ENCODE measurements at regions not wholly inside any gene's neighbourhood (a gene's known extent, or its start where the extent isn't known, plus 50 kb on each side); places are given as distances from the start of the nearest gene placed in this dataset.
"Not testable (repeated sequence)": the region's sequence is repeated elsewhere in the genome, so short reads cannot be mapped to it uniquely, and the experiment has no call there.

DNA sequence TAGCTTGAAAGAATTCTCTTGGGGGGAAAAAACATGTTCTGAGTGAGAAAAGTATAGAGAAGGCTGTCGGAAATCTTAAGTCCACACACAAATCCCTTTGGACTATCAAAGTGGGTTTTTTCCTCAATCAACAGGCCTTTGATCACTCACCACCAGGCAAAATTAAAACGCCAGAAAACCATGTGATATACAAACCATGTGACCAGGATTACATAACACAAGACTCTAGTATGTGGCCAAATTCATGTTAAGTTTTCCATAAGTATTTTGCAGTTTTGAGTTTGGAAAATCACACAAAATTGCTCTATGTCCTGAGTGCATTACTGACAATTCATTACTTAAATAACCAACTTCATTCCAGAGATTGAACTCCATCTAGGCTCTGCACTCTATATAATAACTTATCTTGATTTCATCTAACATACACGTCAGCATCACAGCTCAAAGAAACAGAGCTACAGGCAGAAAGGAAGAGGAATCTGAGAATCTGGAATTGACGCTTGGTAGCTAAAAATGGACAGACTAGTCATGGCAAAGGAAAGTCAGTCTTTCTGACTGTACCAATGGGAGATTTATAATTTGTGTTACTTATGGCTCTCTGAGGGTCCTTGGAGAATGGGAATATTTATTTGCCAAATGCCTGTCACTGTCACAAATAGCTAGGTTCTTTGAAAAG, 383.5 kb downstream of the SFMBT2 start:
- DNase-seq (ENCODE audit: low spot score): no peak

DNA sequence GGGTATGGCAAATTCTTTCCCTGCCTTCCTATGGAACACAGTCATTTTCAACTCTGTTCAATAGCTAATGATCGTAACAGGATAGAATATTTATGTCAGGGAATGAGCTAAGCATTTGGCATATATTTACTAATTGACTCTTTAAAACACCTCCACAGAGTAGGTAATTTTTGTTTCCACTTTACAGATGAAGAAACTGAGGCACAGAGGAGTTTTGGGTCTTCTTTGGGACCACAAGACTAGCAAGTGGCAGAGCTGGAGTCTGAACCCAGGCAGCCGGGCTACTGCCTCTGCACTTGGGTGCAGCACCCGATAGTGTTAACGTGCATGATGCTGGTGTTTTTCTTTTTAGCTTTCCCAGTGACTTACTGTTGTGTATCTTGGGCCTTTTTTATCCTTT, 384.0 kb downstream of the SFMBT2 start:
- DNase-seq (ENCODE audit: low spot score): no peak

DNA sequence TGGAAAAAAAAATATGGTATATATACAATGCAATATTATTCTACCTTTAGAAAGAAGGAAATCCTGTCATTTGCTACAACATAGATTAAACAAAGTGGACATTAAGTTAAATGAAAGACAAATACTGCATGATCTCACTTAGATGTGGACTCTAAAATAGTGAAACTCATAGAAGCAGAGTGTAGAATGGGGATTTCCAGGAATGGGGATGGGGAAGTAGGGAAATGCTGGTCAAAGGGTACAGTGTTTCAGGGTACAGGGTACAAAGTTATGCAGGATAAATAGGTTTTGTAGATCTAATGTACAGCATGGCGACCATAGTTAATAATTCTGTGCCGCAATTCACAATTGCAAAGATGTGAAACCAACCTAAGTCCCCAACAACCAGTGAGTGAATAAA, 385.5 kb downstream of the SFMBT2 start:
- no peak for DNase-seq (ENCODE audit: low spot score)

DNA sequence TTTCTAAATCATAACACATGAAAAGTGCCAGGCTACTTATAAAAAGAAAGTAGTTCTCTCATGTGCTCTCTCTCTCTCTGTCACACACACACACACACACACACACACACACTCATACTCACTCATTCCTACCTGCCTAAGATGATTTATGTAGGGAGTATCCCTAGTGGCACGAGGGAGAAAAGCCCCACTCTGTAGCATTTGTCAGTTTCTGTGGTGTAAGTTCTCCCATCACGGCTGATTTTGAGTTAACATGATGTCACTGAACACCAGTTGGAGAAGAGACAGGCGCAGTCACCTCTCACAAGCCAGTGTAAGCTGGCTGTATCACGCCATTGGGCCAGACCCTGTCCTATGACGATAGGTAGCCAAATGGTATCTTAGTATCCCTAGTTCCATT, 395.4 kb downstream of the SFMBT2 start:
- DNase-seq (ENCODE audit: low spot score): no peak

DNA sequence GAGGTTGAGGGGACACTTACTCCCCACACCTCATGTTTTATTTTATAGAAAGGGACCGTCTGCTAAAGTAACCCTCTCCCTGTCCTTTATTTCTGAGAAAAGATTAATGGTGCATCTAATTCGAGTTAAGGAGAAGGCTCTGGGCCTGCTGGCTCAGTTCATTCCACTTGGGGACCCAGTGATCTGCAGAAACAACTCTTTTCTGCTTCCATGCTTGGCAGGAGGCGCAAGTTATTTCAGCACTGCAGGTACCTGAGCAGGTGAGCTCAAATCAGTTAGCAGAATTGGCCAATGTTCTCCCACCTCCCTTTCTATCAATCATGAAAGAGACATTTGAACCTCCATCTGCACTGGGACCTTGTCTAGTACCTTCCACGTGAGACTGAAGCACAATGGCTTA, 396.1 kb downstream of the SFMBT2 start:
- no peak for DNase-seq (ENCODE audit: low spot score)

DNA sequence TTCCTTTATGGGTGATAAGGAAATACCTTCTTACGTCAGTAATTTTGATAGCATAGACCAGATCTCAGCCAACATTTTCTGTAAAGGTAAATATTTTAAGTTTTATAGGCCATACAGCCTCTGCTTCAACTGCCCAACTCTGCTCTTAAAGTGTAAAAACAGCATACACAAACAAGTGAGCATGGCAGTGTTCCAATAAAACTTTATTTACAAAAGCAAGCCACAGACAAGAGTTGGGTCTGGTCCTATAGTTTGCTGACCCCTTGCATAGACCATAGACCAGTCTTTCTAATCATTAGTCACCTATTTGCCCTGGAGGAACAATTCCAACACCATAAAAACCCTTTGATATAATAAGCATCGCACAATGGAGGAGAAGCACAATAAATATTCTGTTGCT, 398.8 kb downstream of the SFMBT2 start:
- DNase-seq (ENCODE audit: low spot score): no peak

DNA sequence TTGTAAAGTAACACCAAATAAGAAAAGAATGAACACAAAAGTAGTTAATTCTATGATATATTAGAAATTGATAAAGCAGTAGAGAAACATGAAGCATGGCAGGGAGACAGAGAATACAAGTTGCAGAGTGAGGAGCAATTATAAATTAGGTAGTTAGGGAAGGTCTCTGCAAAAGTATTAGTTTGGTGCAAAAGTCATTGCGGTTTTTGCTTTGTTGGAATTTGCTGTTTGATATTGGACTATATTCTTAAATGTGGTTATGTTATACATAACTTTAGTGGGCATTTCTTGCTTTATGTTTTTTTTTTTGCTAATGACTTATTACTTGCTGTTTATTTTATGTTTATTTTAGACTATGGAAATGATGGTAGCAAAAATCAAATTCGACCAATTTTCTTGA, 402.2 kb downstream of the SFMBT2 start:
- DNase-seq (ENCODE audit: low spot score): no peak

DNA sequence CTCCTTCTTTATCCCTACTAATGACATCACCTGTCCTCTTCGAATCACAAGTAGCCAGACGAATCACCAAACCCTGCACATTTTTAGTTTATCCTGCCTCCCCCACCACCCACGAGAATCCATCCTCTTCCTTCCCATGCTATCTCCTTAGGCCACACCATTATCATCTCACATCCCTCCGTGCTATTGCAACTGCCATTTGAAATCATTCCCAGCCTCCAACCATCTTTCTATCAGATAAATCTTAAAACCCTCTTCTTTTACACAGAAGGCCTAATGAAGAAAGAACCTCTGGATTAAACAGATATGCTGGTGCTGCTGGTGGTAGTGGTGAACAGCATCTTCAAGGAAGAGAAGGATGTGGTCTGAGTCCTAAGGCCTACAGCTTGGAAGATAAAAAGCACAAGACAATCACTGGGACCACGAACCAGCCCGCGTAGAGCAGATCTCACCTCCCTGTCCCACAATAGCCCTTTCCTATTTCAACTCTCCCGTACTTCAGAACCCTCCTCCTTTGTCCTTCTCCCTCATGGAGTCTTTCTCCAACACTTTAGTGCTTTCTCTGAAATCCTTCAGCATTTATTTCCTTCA, 403.1 kb downstream of the SFMBT2 start:
- no peak for DNase-seq (ENCODE audit: low spot score)

DNA sequence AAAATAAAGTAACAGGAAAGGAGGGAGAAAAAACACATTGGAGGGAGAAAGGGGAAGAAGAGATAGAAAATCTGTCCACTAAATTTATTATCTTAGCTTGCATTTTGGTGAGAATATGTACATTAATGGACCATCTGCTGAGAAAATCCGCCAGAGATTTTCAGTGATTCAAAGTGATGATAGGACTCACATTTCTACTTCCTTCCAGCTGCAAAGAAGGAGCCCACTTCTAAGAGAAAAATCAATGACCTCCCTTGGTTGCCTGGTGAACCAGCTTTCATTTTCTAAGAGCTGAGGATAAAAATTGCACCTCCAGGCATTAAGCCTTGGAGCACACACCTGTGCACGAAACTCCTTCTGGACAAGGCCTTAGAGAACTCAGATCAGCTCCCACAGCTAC, 404.3 kb downstream of the SFMBT2 start:
- DNase-seq (ENCODE audit: low spot score): no peak

DNA sequence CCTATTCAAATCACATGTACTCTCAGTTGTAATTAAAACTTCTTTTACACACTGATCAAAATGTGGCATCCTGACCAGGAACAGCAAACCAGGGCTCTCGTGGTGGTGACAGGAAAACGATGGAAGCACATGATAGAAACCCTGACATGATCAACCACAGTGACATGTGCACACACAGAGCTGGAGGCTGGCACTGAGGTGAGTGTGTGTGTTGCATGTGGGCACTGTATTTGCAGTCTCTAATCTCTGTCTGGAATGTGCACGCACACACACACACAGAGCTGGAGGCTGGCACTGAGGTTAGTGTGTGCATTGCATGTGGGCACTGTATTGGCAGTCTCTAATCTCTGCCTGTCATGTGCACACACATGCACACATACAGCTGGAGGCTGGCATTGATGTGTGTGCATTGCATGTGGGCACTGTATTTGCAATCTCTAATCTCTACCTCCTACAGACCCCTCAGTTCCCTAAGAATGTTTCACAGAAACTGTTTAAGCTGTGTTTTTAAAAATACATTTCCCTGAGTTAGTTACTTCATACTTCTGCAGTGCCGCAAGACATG, 406.9 kb downstream of the SFMBT2 start:
- no peak for DNase-seq (ENCODE audit: low spot score)

DNA sequence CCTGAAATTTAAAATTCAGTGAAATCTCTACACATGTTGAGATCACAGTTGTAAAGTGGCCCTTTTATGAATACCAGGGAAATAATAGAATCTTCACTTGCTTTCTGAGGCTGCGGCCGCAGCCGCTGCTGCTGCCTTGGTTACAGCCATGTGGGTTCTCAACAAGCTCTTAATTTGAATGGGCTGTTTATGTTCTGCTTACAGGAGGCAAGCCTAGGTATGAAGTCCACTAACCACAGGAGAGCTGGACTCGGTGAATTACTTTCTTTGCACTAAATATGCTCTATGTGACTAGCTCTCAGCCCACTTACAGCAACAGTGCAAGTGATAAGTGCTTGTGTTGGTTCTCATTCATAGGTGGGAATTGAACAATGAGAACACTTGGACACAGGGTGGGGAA, 410.8 kb downstream of the SFMBT2 start:
- no peak for DNase-seq (ENCODE audit: low spot score)

DNA sequence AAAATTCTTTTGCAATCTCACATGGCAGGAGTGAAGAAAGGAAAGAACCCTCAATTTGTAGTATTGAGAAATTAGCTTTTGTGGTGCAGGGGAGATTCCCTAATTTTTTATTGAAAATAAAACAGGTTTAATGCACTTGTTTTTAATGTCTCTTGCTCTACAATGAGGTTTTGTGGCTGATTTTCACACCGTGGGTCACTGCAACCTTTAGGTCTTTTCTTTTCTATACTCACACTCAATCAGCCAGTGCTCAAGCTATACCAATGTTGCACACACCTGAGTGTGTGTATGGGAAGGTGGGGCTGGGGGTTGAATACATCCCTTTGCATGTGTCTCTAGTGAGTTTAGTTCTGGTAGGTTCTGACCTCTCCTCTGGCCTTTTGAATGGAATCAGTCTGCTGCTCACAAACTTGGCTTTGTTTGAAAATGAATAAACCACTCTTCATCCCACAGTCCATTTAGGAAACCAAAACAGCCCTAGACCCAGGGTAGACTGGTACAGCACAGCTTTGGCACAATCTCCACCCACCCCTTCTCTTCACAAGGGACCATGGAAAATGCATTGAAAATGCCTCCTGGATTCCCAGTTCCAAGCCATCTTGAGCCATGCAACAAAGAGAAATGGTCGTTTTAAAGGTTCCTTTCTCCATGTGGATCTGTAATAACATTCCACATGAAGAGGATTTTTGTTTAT, 411.5 kb downstream of the SFMBT2 start:
- DNase-seq (ENCODE audit: low spot score): no peak

DNA sequence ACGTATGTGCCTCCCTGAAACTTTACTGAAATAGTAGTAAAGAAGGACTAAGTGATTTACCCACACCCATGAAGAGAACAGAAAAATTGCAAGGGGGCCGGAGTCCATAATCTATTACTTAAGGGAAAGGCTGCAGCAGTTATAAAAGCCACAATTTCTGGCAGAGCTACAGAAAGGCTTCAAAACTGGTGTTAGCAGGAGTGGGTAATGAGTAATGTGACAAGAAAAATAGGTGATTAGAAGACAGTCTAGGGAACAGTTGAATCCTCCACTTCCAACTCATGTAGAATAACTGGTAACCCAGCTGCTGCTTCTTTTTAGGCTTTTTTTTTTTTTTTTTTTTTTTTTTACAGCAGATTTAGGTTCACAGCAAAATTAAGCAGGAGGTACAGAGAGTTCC, 413.3 kb downstream of the SFMBT2 start:
- DNase-seq (ENCODE audit: low spot score): no peak

DNA sequence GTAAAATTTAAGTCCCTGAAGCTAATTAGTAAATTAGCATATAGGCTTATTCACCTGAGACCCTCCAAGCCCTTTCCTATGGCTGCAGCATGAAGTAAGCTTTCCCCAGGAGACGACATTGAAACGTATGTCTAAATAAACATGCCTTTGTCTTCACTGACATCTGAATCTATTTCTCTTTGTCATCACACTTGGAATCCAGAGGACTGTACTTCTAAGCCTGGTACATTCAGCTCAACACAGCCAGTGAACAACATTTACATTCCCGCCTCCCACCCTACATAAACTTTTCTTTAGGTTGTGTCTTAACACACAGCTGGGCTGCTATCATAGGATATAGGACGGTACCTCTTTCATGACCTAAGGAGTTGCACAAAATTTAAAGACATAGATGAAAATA, 414.4 kb downstream of the SFMBT2 start:
- DNase-seq (ENCODE audit: low spot score): no peak

DNA sequence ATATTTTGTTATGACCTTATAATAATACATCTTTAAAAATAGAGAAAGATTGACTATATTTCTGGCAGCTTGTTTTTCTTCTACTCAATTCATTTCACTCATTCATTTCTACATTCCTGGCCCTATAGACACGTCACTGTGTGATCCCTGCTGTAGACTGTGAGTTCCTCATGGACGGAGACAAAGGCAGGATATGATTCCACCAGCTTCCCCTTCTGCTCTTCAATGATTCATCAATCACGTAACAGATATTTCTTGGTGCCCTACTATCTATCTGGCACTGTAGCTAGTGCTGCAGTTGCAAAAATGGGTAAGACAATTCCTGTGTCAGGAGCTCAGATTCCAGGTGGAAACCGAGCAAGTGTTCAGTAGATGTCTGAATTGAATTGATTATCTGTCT, 415.0 kb downstream of the SFMBT2 start:
- DNase-seq (ENCODE audit: low spot score): no peak

DNA sequence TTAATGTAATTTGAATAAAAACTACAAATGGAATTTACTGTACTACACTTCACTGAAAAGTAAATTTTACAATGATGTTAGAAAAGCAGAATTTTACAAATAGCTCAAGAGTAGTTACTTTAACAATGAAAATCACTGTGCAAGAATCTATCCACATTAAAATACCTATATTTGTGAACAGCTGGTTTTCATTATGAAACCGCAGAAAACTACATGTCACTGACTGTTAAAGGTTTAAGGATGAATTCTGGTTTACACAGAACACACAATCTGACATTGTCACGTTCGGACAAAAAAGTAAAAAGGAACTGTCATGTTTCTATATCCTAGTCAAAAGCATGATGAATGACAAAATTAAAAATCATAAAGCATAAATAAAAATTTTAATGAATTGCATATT, 415.3 kb upstream of the PRKCQ start:
- no peak for DNase-seq (ENCODE audit: low spot score)

DNA sequence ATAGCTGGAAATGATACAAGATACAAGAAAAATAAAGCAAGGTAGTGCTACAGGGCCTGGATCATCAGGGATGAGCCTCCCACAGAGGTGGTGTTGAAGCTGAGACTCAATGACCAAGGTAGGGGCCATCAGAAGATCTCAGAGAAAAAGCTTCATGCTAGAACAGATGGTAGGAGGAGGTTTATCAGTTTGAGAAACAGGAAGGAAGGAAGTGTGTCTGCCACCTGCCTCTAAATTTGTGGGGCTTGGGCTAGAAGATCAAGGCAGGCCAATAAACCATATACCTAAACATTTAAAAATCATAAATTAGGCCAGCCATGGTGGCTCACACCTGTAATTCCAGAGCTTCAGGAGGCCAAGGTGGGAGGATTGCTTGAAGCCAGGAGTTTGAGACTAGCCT, 410.8 kb upstream of the PRKCQ start:
- DNase-seq (ENCODE audit: low spot score): no peak

DNA sequence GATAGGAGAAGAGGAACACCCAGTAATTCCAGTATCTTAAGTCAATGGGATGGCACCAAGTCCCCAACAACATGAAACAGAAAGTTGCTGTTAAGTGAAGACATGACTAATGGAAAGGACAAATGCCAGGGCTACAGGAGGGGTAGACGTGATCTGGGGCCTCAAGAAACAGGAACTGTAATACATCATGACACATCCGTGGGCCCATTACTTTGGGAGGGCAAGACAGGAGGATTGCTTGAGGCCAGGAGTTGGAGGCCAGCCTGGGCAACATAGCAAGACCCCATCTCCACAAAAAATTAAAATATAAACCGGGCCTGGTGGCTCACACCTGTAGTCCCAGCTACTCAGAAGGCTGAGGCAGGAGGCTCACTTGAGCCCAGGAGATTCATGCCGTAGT, 408.6 kb upstream of the PRKCQ start:
- DNase-seq (ENCODE audit: low spot score): no peak

DNA sequence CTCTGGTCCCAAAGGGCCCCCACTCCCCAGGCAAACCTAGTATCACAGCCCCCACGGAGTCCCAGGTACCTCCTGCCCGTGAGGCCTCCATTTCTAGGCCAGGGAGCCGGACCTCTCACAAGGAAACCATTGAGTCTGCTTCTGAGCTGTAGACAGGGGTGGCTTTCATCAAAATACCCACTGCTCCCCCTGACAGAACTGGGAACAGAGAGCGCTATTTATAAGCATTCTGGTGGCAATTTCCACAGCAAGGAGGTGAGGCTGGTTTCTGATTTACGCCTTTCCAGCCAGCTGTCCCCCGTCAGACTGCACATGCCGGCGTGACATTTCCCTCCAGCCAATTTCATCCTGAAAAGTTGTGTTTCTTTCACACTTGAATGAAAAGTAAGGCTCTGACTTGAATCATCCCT, 407.5 kb upstream of the PRKCQ start:
- DNase-seq (ENCODE audit: low spot score): no peak

DNA sequence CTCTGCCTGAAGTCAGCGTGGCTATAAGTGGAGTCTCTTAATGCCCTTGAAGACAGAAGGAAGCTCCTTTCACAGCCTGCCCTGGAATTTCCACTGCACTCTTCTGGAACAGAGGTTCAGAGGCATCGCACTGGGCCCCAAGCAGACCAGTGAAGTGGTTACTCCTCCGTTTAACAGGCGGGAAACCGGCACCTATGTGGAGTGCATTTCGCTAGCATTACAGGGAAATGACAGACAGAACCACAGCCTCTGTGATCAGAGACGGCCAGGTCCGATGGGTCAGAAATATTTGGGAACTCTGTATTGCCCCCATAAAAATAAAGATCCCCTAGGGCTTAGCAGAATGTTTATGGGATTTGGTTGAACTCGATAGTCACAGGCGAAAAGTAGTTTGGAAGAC, 406.9 kb upstream of the PRKCQ start:
- no peak for DNase-seq (ENCODE audit: low spot score)

DNA sequence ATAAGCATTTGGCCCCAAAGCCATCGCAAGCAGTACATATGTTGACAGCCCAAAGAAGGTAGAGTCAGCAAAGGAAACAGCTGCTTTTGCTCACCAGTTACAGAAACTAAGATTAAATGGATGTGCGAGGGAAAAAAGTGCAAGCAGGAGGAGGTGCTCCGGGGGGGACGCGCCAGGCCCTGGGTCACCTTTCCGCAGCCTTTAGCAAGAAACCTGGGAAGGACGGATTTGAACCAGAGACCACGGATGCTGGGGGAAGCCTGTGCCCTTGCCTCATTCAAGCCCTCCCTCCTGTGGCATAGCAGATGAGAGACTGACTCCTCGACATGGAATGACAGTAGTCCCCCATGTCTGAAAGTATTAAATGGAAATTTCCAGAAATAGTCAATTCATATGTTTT, 405.6 kb upstream of the PRKCQ start:
- DNase-seq (ENCODE audit: low spot score): no peak

DNA sequence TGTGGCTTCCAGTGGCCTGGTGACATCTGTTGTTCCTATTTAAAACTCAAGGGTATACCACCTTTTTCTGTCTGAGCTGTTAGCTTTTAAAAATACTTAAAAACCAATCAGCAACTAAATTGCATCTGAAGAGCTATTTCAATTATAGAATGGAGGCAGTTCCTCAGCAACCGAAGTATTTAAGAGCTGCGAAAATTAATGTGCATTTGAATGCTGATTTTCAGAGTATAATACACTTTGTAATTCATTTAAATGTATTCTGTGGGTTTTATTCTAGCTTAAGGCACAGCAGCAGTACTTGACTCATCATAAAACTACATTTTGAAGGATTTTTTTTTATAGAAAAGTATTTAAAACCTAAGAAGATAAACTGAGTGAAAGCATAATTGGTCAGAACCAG, 404.9 kb upstream of the PRKCQ start:
- DNase-seq (ENCODE audit: low spot score): no peak

DNA sequence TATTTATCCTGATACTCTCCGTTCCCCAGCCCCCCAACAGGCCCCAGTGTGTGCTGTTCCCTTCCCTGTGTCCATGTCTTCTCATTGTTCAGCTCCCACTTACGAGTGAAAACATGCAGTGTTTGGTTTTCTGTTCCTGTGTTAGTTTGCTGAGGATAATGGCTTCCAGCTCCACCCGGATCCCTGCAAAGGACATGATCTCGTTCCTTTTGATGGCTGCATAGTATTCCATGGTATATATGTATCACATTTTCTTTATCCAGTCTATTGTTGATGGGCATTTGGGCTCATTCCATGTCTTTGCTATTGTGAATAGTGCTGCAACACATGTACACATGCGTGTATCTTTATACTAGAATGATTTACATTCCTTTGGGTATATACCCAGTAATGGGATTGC, 403.9 kb upstream of the PRKCQ start:
- DNase-seq (ENCODE audit: low spot score): not testable (repeated sequence)

DNA sequence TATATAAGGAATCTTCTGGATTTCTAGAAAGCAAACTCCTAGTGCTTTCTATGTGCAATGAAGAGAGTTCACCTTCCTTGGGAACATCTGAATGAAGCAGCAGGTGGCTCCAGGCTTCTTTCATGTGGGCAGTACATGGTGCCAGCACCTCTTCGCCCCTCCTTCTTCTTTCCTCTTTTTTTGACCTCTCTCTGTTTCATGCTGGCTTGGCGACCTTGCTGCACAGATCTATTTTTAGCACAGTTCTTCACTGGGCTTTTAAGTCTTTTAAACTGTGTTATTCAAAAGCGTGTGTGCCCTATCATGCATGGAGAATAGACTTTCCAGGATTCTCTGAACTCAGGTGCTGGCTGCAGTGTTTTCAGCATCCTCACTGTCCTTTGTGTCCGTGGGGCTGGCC, 400.3 kb upstream of the PRKCQ start:
- DNase-seq (ENCODE audit: low spot score): no peak
